ENCODE measurements at regions not wholly inside any gene's neighbourhood (a gene's known extent, or its start where the extent isn't known, plus 50 kb on each side); places are given as distances from the start of the nearest gene placed in this dataset.

DNA sequence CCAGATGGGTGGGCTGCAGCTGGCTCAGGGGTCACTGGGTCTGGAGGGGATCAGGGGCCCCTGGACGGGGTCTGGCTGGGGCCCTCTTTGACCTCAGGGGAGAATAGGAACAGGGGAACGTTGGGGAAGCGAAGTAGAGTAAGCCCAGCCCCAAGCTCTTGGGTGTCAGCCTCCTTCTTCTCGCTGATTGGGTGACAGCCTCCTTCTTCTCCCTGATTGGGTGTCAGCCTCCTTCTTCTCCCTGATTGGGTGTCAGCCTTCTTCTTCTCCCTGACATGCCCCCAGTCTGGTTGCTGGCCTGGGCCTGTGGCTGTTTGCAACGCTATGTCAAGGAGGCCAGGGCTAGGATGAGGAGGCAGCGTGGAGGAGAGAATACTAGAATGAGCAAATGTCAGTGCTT lies 76.7 kb upstream of the CASZ1 start:
- TF ChIP-seq, protein P1, sequence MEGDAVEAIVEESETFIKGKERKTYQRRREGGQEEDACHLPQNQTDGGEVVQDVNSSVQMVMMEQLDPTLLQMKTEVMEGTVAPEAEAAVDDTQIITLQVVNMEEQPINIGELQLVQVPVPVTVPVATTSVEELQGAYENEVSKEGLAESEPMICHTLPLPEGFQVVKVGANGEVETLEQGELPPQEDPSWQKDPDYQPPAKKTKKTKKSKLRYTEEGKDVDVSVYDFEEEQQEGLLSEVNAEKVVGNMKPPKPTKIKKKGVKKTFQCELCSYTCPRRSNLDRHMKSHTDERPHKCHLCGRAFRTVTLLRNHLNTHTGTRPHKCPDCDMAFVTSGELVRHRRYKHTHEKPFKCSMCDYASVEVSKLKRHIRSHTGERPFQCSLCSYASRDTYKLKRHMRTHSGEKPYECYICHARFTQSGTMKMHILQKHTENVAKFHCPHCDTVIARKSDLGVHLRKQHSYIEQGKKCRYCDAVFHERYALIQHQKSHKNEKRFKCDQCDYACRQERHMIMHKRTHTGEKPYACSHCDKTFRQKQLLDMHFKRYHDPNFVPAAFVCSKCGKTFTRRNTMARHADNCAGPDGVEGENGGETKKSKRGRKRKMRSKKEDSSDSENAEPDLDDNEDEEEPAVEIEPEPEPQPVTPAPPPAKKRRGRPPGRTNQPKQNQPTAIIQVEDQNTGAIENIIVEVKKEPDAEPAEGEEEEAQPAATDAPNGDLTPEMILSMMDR (IDR thresholded peaks at IDR 0.05) = no peak
- TF ChIP-seq EP300 (IDR thresholded peaks at IDR 0.05) = no peak
- TF ChIP-seq POLR2A (IDR thresholded peaks at IDR 0.05; ENCODE audit: low read depth) = no peak

All from esophagus muscularis mucosa (tissue), 4 donors.